Activated naive CD4-positive, alpha-beta T cell treated with anti-CD3 and anti-CD28 coated beads, Interleukin-2, amount 10 ng/mL, durations not matched to agents 7 days and 5 days (primary cell): ENCODE measurements at regions not wholly inside any gene's neighbourhood (a gene's known extent, or its start where the extent isn't known, plus 50 kb on each side); places are given as distances from the start of the nearest gene placed in this dataset.
"Not testable (repeated sequence)": the region's sequence is repeated elsewhere in the genome, so short reads cannot be mapped to it uniquely, and the experiment has no call there.

Source experiments
- CTCF ChIA-PET: fragments of 350-600 bp; sonication (Branson Sonifier 250); formaldehyde crosslinking; loops from one replicate; lab custom pipeline; 2021; ENCODE audit warnings: antibody characterized with exemption; lab: Charles Lee
- DNase-seq: peaks from one replicate; pipeline ENCODE4 v3.0.0-alpha.2; 2020
- H3K27ac Mint-ChIP-seq: one replicate; pipeline ENCODE4 v1.8.0; 2021; ENCODE audit warnings: mild to moderate bottlenecking, moderate library complexity, mixed read lengths
- H3K27me3 Mint-ChIP-seq: one replicate; pipeline ENCODE4 v1.8.0; 2021; ENCODE audit warnings: mild to moderate bottlenecking, mixed read lengths
- H3K36me3 Mint-ChIP-seq: one replicate; pipeline ENCODE4 v1.8.0; 2021; ENCODE audit warnings: mixed read lengths
- H3K4me1 Mint-ChIP-seq: one replicate; pipeline ENCODE4 v1.8.0; 2021; ENCODE audit warnings: mixed read lengths
- H3K4me3 Mint-ChIP-seq: one replicate; pipeline ENCODE4 v1.8.0; 2021; ENCODE audit warnings: mild to moderate bottlenecking, moderate library complexity, mixed read lengths
- H3K9me3 Mint-ChIP-seq: one replicate; pipeline ENCODE4 v1.8.0; 2021; ENCODE audit warnings: mixed read lengths

DNA sequence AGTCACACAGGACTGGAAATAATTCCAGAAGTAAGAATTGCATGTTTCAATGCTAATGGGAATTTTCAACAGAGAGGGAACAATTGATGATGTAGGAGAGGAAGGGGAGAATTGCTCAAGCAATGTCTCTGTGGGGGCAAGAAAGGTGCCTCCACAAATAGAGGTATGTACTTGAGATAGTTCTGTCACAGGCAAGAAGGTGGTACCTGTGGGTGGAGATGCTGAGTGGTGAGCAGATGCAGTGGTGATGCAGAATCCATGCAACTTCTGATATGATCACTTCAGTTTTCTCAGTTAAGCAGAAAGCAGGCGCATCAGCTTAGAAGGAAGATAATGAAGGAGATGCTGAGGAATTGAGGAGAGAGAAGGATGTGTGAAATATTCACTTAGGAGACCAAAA lies 55.1 kb upstream of the SEC24B start:
- H3K4me1 Mint-ChIP-seq, result no peaks in the 10 kb centered on the region
- no peak for DNase-seq
- H3K27ac Mint-ChIP-seq, result no peak overlapping the region
- H3K36me3 Mint-ChIP-seq, result no peaks in the 10 kb centered on the region
- no peak overlapping the region for H3K4me3 Mint-ChIP-seq
- no peaks in the 10 kb centered on the region for H3K9me3 Mint-ChIP-seq
- H3K27me3 Mint-ChIP-seq, result peaks cover 19% of the 10 kb centered on the region
- CTCF ChIA-PET, result interaction anchor here (1.1 kb wide), 1 partner anchor 27 kb away, joined by 4 read pairs; no protein-coding TSS in a partner anchor

DNA sequence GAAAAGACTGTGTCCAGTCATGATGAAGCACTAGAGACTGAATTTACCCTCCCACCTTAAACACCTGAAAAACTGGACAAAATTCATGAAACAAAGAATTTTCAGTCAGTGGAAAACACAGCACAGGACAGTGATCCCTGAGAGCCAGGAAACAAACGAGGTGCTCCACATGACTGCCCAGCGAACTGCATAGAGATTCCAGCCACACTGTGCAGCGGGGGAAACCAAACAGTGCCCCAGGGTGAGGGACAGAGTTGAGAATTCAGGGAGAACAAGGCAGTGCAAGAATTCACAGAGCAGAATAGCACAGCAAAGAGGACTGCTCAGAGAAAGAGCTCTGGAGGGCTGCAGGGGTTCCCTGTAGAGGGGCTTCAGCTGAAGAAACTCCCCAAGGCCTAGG lies 55.5 kb upstream of the SEC24B start:
- H3K9me3 Mint-ChIP-seq, result no peaks in the 10 kb centered on the region
- CTCF ChIA-PET, result no interaction called here
- no peak overlapping the region for H3K4me3 Mint-ChIP-seq
- no peaks in the 10 kb centered on the region for H3K36me3 Mint-ChIP-seq
- peaks cover 19% of the 10 kb centered on the region for H3K27me3 Mint-ChIP-seq
- no peaks in the 10 kb centered on the region for H3K4me1 Mint-ChIP-seq
- no peak for DNase-seq
- H3K27ac Mint-ChIP-seq, result no peak overlapping the region

DNA sequence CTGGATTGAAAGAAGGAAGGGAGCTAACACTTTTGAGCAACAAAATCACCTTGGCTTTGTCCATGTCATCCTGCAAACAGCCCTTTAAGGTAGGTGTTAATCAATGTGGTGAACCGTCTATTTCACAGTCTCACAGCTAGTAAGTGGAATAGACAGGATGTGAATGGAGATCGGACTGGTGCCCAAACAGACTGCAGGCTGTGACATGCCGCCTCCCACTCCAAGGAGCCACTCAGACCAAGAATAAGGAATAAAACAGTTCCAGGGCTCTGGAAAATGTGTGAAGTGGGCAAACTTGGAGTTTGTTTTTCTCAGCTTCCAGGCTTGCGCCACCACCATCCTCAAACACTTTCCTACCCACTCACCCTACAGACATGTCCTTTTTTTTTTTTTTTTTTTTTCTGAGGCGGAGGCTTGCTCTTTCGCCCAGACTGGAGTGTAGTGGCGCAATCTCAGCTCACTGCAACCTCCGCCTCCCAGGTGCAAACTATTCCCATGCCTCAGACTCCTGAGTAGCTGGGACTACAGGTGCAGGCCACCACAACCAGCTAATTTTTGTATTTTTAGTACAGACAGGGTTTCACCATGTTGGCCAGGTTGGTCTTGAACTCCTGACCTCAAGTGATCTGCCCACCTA lies 57.7 kb upstream of the SEC24B start:
- Mint-ChIP-seq H3K4me3 (no peak overlapping the region), H3K36me3 (no peaks in the 10 kb centered on the region), H3K4me1 (no peaks in the 10 kb centered on the region), H3K27ac (no peak overlapping the region), H3K27me3 (peaks cover 25% of the 10 kb centered on the region), H3K9me3 (no peaks in the 10 kb centered on the region)
- no peak for DNase-seq
- CTCF ChIA-PET, result no interaction called here

DNA sequence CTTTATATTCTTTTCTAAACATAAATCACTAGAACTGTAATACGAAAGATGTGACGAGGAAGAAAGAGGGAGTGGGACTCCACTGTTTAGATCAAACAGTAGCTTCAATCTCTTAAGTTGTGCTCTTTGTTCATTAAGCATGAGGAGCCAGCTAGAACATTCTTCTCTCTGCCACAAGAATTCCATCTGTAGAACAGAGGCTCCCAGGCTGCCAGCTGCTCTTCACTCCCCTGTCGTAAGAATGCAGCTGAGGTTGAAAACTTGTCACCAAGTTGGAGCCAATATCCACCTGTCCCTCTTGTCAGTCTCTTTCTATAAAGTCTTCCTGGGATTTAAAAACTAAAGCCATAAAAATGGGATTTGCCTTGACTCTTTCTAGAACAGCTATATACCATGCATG lies 65.0 kb upstream of the SEC24B start:
- no peak for DNase-seq
- H3K9me3 Mint-ChIP-seq, result peaks cover 2% of the 10 kb centered on the region
- H3K36me3 Mint-ChIP-seq, result no peaks in the 10 kb centered on the region
- no peak overlapping the region for H3K27ac Mint-ChIP-seq
- CTCF ChIA-PET, result interaction anchor here (0.6 kb wide), 1 partner anchor 1467 kb away, joined by 3 read pairs; no protein-coding TSS in a partner anchor
- H3K4me1 Mint-ChIP-seq, result no peaks in the 10 kb centered on the region
- H3K4me3 Mint-ChIP-seq, result no peak overlapping the region
- peaks cover 37% of the 10 kb centered on the region for H3K27me3 Mint-ChIP-seq

DNA sequence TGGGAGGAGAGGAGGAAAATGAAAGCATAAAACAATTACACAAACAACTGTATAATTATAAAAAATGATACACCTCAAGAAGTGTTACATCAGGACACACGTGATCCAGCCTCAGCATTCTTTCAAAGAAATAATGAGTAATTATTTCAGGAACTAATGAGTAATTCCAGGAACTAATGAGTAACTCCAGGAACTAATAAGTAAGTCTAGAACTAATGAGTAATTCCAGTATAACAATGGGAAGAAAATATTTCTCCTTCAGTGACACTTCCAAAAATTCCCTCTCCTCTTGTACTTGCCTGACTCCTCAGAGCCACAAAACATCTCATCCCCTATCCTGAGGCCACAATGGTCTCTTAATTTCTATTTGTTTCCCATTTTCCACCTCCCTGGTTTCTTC lies 63.5 kb upstream of the COL25A1 start:
- Mint-ChIP-seq H3K4me1 (peaks cover 3% of the 10 kb centered on the region), H3K36me3 (no peaks in the 10 kb centered on the region), H3K9me3 (peaks cover 2% of the 10 kb centered on the region), H3K27me3 (peaks cover 40% of the 10 kb centered on the region), H3K4me3 (no peak overlapping the region), H3K27ac (no peak overlapping the region)
- CTCF ChIA-PET, result no interaction called here
- no peak for DNase-seq

DNA sequence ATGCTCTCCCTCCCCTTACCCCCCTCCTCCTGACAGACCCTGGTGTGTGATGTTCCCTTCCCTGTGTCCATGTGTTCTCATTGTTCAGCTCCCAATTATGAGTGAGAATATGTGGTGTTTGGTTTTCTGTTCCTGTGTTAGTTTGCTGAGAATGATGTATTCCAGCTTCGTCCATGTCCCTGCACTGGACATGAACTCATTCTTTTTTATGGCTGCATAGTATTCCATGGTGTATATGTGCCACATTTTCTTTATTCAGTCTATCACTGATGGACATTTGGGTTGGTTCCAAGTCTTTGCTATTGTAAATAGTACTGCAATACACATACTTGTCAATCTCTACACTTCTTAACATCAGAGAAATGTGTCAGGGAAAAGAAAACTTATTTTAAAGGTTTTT lies 62.8 kb upstream of the COL25A1 start:
- H3K4me1 Mint-ChIP-seq, DNase-seq, CTCF ChIA-PET, H3K9me3 Mint-ChIP-seq, H3K36me3 Mint-ChIP-seq, H3K4me3 Mint-ChIP-seq, H3K27ac Mint-ChIP-seq: not testable (repeated sequence)
- H3K27me3 Mint-ChIP-seq, result peaks cover 46% of the 10 kb centered on the region

DNA sequence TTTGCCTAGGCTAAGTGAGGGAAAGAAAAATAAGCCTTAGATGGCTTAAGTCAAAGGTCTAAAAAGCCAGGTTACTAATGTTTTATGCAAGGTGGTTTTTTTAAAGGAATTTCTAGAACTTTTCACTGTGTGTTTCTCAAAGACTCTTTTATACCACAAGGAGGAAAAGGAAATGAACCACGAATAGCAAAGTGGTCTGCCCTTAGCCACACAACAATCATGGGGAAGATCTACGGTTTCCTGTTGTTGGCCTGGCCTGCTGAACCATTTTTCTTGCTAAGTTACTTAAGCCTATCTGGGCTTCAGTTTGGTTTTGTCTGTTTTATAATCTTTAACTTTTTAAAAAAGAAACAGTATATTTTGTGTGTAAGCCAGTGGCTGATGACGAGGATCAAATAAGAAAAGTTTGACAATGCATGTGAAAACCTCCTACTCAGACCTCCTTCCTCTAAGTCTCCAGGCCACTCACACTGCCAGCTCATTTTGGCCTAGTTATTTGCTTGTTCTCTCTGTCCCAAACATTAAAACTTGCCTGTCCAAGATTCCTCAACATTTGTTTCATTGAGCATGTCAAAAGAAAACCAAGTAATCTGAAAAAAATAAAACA lies 56.7 kb upstream of the COL25A1 start:
- CTCF ChIA-PET, result interaction anchor here (1.4 to 1.5 kb wide), 2 partner anchors 10 to 47 kb away, joined by 3 to 4 read pairs; no protein-coding TSS in a partner anchor
- peaks cover 47% of the 10 kb centered on the region for H3K4me1 Mint-ChIP-seq
- peak overlapping the region; percentile 86 for H3K27ac Mint-ChIP-seq
- peaks cover 62% of the 10 kb centered on the region for H3K27me3 Mint-ChIP-seq
- DNase-seq, result peak; percentile 66
- H3K36me3 Mint-ChIP-seq, result peaks cover 13% of the 10 kb centered on the region
- no peaks in the 10 kb centered on the region for H3K9me3 Mint-ChIP-seq
- peak overlapping the region; percentile 48 for H3K4me3 Mint-ChIP-seq

DNA sequence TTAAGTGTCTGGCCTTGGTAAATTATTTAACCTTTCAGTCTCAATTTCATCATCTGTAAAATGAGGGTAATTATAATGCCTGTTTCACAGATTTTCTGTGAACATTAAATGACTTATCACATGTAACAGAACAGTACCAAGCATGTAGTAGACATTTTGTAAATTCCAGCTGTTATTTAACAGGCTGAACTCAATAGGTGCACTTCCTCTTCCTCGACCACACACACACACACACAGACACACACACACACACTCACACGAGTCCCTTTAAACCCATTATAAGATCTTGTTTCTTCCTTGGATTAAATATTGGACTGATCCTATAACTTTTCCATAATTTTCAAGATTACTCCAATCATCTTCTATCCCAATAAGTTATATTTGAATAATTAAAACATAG lies 53.4 kb upstream of the COL25A1 start:
- Mint-ChIP-seq H3K36me3 (peaks cover 13% of the 10 kb centered on the region), H3K9me3 (no peaks in the 10 kb centered on the region), H3K27me3 (peaks cover 61% of the 10 kb centered on the region), H3K27ac (no peak overlapping the region), H3K4me1 (peaks cover 44% of the 10 kb centered on the region), H3K4me3 (no peak overlapping the region)
- CTCF ChIA-PET, result no interaction called here
- DNase-seq, result no peak

DNA sequence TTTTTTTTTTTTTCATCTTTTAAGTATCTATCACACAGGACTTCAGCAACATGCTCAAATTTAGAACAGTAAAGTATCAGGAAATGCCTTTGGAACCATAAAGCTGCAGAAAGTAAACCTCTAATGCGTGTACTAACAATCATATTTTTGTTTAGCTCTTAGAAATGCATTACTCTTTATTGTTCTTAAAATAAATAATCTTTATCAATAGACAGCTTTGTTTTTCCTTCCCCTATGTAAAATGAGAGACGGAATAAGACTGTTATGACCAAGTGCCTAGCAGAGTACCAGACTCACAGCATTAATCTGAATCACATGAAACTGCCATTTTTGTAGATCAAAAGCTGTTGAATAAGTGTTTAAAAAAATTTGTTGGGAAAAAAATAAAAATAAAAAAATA lies 50.5 kb upstream of the COL25A1 start:
- Mint-ChIP-seq H3K4me1 (peaks cover 16% of the 10 kb centered on the region), H3K4me3 (no peak overlapping the region)
- CTCF ChIA-PET, result interaction anchor here (1.4 kb wide), 1 partner anchor 58 kb away, joined by 3 read pairs; no protein-coding TSS in a partner anchor

More for the DNA sequence above, 50.5 kb upstream of the COL25A1 start:
- Mint-ChIP-seq H3K36me3 (peaks cover 2% of the 10 kb centered on the region), H3K27ac (no peak overlapping the region), H3K9me3 (no peaks in the 10 kb centered on the region), H3K27me3 (peaks cover 47% of the 10 kb centered on the region)
- DNase-seq, result no peak
